ENCODE measurements at regions not wholly inside any gene's neighbourhood (a gene's known extent, or its start where the extent isn't known, plus 50 kb on each side); places are given as distances from the start of the nearest gene placed in this dataset.

- TF ChIP-seq CTCF (IDR thresholded peaks at IDR 0.05), result no peak
- TF ChIP-seq ATF3 (CRISPR knock-in tag; conservative IDR thresholded peaks at IDR 0.05), result no peak
- no peak for TF ChIP-seq CBFB (CRISPR knock-in tag; IDR thresholded peaks at IDR 0.05; ENCODE audit: low read depth)
- no peak for TF ChIP-seq ARID4B (CRISPR knock-in tag; IDR thresholded peaks at IDR 0.05; ENCODE audit: borderline replicate concordance)
- TF ChIP-seq USF2 (CRISPR knock-in tag; IDR thresholded peaks at IDR 0.05), result no peak
- TF ChIP-seq ZNF423 (CRISPR knock-in tag; IDR thresholded peaks at IDR 0.05), result no peak
- no peak for TF ChIP-seq FOXK1 (CRISPR knock-in tag; IDR thresholded peaks at IDR 0.05)
- no peak for TF ChIP-seq TP53 (CRISPR knock-in tag; IDR thresholded peaks at IDR 0.05)
- no peak for TF ChIP-seq ELF4 (CRISPR knock-in tag; IDR thresholded peaks at IDR 0.05; ENCODE audit: low read depth)
- TF ChIP-seq MAX (CRISPR knock-in tag; IDR thresholded peaks at IDR 0.05), result no peak
- TF ChIP-seq NR1H2 (CRISPR knock-in tag; IDR thresholded peaks at IDR 0.05), result no peak
- TF ChIP-seq ZSCAN18 (CRISPR knock-in tag; IDR thresholded peaks at IDR 0.05), result no peak
Observed at GRCh38 chr1:13922466-13923110, 222.6 kb downstream of the PRDM2 start.
